Smooth muscle cell (in vitro differentiated cells): ENCODE measurements at regions not wholly inside any gene's neighbourhood (a gene's known extent, or its start where the extent isn't known, plus 50 kb on each side); places are given as distances from the start of the nearest gene placed in this dataset.

Experiments used
- DNase-seq: peaks from one replicate; lab custom pipeline; 2025; ENCODE audit not compliant: unreplicated experiment; lab: John Stamatoyannopoulos, UW
- H2AFZ ChIP-seq: fragments of 200-600 bp; sonication (generic); 2 replicates; pipeline ENCODE4 v1.6.0; 2016; ENCODE audit warnings: antibody characterized with exemption, low read depth, mild to moderate bottlenecking
- H3F3A ChIP-seq: fragments of 200-600 bp; sonication (generic); 2 replicates; pipeline ENCODE4 v1.6.0; 2017; ENCODE audit warnings: antibody characterized with exemption, low read depth
- H3K27ac ChIP-seq: fragments of 200-600 bp; sonication (generic); 2 replicates; pipeline ENCODE4 v1.5.1; 2016; ENCODE audit warnings: low read depth, mild to moderate bottlenecking
- H3K27me3 ChIP-seq: fragments of 200-600 bp; sonication (generic); 2 replicates; pipeline ENCODE4 v1.6.1; 2016; ENCODE audit warnings: low read depth, mild to moderate bottlenecking
- H3K36me3 ChIP-seq: fragments of 200-600 bp; sonication (generic); 2 replicates; pipeline ENCODE4 v1.5.1; 2016; ENCODE audit warnings: low read depth
- H3K4me1 ChIP-seq: fragments of 200-600 bp; sonication (generic); 2 replicates; pipeline ENCODE4 v1.5.1; 2016; ENCODE audit warnings: low read depth
- H3K4me2 ChIP-seq: fragments of 200-600 bp; sonication (generic); 2 replicates; pipeline ENCODE4 v1.6.0; 2016; ENCODE audit warnings: mild to moderate bottlenecking
- H3K4me3 ChIP-seq: fragments of 200-600 bp; sonication (generic); 2 replicates; pipeline ENCODE4 v1.5.1; 2016; ENCODE audit warnings: mild to moderate bottlenecking
- H3K79me2 ChIP-seq: fragments of 200-600 bp; sonication (generic); 2 replicates; pipeline ENCODE4 v1.6.0; 2016; ENCODE audit warnings: low read depth, mild to moderate bottlenecking
- H3K9ac ChIP-seq: fragments of 200-600 bp; sonication (generic); 2 replicates; pipeline ENCODE4 v1.6.0; 2016; ENCODE audit warnings: low read depth
- H3K9me3 ChIP-seq: fragments of 200-600 bp; sonication (generic); replicated peaks from 2 replicates; pipeline ENCODE4 v1.5.1; 2016; ENCODE audit warnings: low read depth
- H4K20me1 ChIP-seq: fragments of 200-600 bp; sonication (generic); 2 replicates; pipeline ENCODE4 v1.6.0; 2016; ENCODE audit warnings: low read depth
- CTCF ChIP-seq: fragments of 200-600 bp; sonication (generic); IDR thresholded peaks from 2 replicates; pipeline ENCODE4 v1.5.1; 2017; ENCODE audit warnings: borderline replicate concordance, mild to moderate bottlenecking, antibody characterized with exemption; ENCODE audit not compliant: insufficient read depth, poor library complexity, severe bottlenecking
- WGBS: methylation state at CpG from one replicate; pipeline ENCODE4 v1.1.7; 2016; ENCODE audit warnings: low lambda C conversion rate; 5-methylcytosine and 5-hydroxymethylcytosine counted together

DNA sequence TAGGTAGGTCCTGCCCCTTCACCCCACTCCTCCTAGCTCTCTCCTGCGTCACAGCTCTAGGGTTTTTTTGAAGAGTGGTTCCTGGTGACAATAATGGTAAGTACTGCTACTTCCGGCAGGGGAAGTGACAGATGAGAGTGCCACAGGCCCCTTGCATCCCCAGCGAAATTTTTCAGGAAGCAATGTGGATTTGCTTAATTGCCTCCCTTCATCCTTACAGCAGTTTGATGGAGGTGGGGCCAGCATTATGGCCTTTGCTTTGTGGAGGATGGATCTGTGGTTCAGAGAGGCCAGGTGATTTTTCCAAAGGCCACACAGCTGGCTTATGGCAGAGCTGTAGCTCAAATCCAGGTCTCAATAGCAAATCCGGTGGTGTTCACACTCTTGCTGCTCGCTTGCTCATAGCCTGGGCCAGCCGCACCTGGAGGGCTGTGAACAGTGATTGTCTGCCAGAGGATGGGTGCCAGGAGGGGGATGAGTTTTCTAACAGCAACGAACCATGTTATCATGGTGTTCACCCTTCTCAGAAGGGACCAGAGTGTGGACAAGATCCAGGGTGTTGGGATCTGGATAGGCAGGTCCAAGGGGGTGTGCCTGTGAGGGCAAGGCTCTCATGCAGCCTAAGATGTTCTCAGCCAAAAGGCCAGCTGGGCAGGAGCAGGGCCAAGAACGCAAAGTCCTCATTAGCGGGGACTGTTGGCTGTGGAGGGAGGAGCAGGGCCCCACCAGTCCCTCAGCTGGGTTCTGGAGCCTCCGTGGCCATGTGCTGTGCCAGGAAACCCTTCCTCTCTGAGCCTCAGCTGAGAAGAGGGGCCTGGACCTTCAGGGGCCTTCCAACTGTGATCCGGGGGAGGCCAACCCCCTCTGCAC is 89.0 kb downstream of the EMX2 start:
- no peak for DNase-seq

GRCh38 chr10:117632406-117632805 is 89.9 kb downstream of the EMX2 start:
- 91% methylated on average over 7 of the region's 7 CpGs for WGBS
- Histone ChIP-seq H3K79me2 (no peaks in the 10 kb centered on the region), H3K4me3 (no peak overlapping the region)

More for the DNA sequence above, 89.0 kb downstream of the EMX2 start:
- H3K9ac ChIP-seq, result no peak overlapping the region
- no peak overlapping the region for H3K27ac ChIP-seq
- H3K36me3 ChIP-seq, result no peaks in the 10 kb centered on the region
- no peaks in the 10 kb centered on the region for H3K79me2 ChIP-seq
- no peak overlapping the region for H3K4me2 ChIP-seq
- no peaks in the 10 kb centered on the region for H3F3A ChIP-seq
- H3K4me1 ChIP-seq, result no peaks in the 10 kb centered on the region
- H4K20me1 ChIP-seq, result no peaks in the 10 kb centered on the region
- no peaks in the 10 kb centered on the region for H3K9me3 ChIP-seq
- H2AFZ ChIP-seq, result no peak overlapping the region
- no peak overlapping the region for H3K4me3 ChIP-seq
- no peak for TF ChIP-seq CTCF
- H3K27me3 ChIP-seq, result peaks cover 20% of the 10 kb centered on the region
- 92% methylated on average over 11 of the region's 11 CpGs for WGBS

GRCh38 chr10:117635826-117636225 is 93.3 kb downstream of the EMX2 start:
- Histone ChIP-seq H2AFZ (no peak overlapping the region), H4K20me1 (no peaks in the 10 kb centered on the region), H3K4me1 (no peaks in the 10 kb centered on the region), H3K27ac (no peak overlapping the region), H3F3A (no peaks in the 10 kb centered on the region), H3K36me3 (no peaks in the 10 kb centered on the region), H3K27me3 (peaks cover 54% of the 10 kb centered on the region), H3K9ac (no peak overlapping the region), H3K9me3 (no peaks in the 10 kb centered on the region), H3K4me2 (no peak overlapping the region), H3K79me2 (no peaks in the 10 kb centered on the region), H3K4me3 (no peak overlapping the region)
- no peak for TF ChIP-seq CTCF
- WGBS, result 95% methylated on average over 4 of the region's 4 CpGs
- no peak for DNase-seq

More at GRCh38 chr10:117632406-117632805, 89.9 kb downstream of the EMX2 start:
- Histone ChIP-seq H3K9ac (no peak overlapping the region), H3K27ac (no peak overlapping the region), H3K27me3 (peaks cover 22% of the 10 kb centered on the region), H3K36me3 (no peaks in the 10 kb centered on the region), H3K4me1 (no peaks in the 10 kb centered on the region), H3K9me3 (no peaks in the 10 kb centered on the region), H4K20me1 (no peaks in the 10 kb centered on the region), H3F3A (no peaks in the 10 kb centered on the region), H2AFZ (no peak overlapping the region), H3K4me2 (no peak overlapping the region)
- no peak for TF ChIP-seq CTCF
- no peak for DNase-seq

- WGBS, result 91% methylated on average over 2 of the region's 2 CpGs
- TF ChIP-seq CTCF, result no peak
- Histone ChIP-seq H3K36me3 (no peaks in the 10 kb centered on the region), H3K4me2 (no peak overlapping the region), H3K9ac (no peak overlapping the region), H4K20me1 (no peaks in the 10 kb centered on the region), H3K79me2 (no peaks in the 10 kb centered on the region), H3K27ac (no peak overlapping the region), H3K4me3 (no peak overlapping the region), H3F3A (no peaks in the 10 kb centered on the region), H3K27me3 (peaks cover 65% of the 10 kb centered on the region), H3K4me1 (no peaks in the 10 kb centered on the region), H3K9me3 (no peaks in the 10 kb centered on the region), H2AFZ (no peak overlapping the region)
- DNase-seq, result no peak
Measured at GRCh38 chr10:117638200-117638599, 95.7 kb downstream of the EMX2 start.
